Nephron progenitor cell (in vitro differentiated cells): ENCODE measurements at regions not wholly inside any gene's neighbourhood (a gene's known extent, or its start where the extent isn't known, plus 50 kb on each side); places are given as distances from the start of the nearest gene placed in this dataset.

Source experiments
- DNase-seq: peaks from one replicate; pipeline ENCODE4 v3.0.0; 2021
- H3K27ac Mint-ChIP-seq: 2 replicates; pipeline ENCODE4 v1.8.0; 2021; ENCODE audit warnings: mild to moderate bottlenecking, moderate library complexity, mixed read lengths
- H3K27me3 Mint-ChIP-seq: 2 replicates; pipeline ENCODE4 v1.8.0; 2021; ENCODE audit warnings: mild to moderate bottlenecking, low read depth, mixed read lengths; ENCODE audit not compliant: poor library complexity
- H3K36me3 Mint-ChIP-seq: 2 replicates; pipeline ENCODE4 v1.8.0; 2021; ENCODE audit warnings: low read depth, mixed read lengths
- H3K4me1 Mint-ChIP-seq: 2 replicates; pipeline ENCODE4 v1.8.0; 2021; ENCODE audit warnings: mixed read lengths
- H3K4me3 Mint-ChIP-seq: 2 replicates; pipeline ENCODE4 v1.8.0; 2021; ENCODE audit warnings: mild to moderate bottlenecking, moderate library complexity, mixed read lengths
- H3K9me3 Mint-ChIP-seq: 2 replicates; pipeline ENCODE4 v1.8.0; 2021; ENCODE audit warnings: mild to moderate bottlenecking, moderate library complexity, mixed read lengths
- CTCF ChIP-seq: fragments of 200-600 bp; sonication (generic); IDR thresholded peaks from 2 replicates; pipeline ENCODE4 v1.5.0; 2021; ENCODE audit warnings: antibody characterized with exemption

- no peaks in the 10 kb centered on the region for H3K4me1 Mint-ChIP-seq
- DNase-seq = no peak
- no peak overlapping the region for H3K27ac Mint-ChIP-seq
Observed at GRCh38 chr5:54803471-54804011, 181.9 kb downstream of the ESM1 start.

GRCh38 chr5:54799645-54800044 lies 185.7 kb downstream of the ESM1 start:
- no peak for DNase-seq
- no peak for TF ChIP-seq CTCF
- Mint-ChIP-seq H3K4me3 (no peak overlapping the region), H3K4me1 (no peaks in the 10 kb centered on the region), H3K9me3 (no peaks in the 10 kb centered on the region), H3K27me3 (no peaks in the 10 kb centered on the region), H3K36me3 (no peaks in the 10 kb centered on the region), H3K27ac (no peak overlapping the region)

More at GRCh38 chr5:54803471-54804011, 181.9 kb downstream of the ESM1 start:
- Mint-ChIP-seq H3K9me3 (peaks cover 11% of the 10 kb centered on the region), H3K4me3 (no peak overlapping the region), H3K27me3 (peaks cover 2% of the 10 kb centered on the region), H3K36me3 (no peaks in the 10 kb centered on the region)
- TF ChIP-seq CTCF = no peak

GRCh38 chr5:54795777-54796176 lies 189.6 kb downstream of the ESM1 start:
- Mint-ChIP-seq H3K9me3 (no peaks in the 10 kb centered on the region), H3K27me3 (peaks cover 4% of the 10 kb centered on the region), H3K36me3 (no peaks in the 10 kb centered on the region), H3K27ac (no peak overlapping the region), H3K4me3 (no peak overlapping the region), H3K4me1 (no peaks in the 10 kb centered on the region)
- DNase-seq = no peak
- TF ChIP-seq CTCF = no peak

- Mint-ChIP-seq H3K27ac (no peak overlapping the region), H3K4me1 (no peaks in the 10 kb centered on the region), H3K27me3 (peaks cover 4% of the 10 kb centered on the region), H3K36me3 (no peaks in the 10 kb centered on the region), H3K4me3 (no peak overlapping the region), H3K9me3 (peaks cover 4% of the 10 kb centered on the region)
- DNase-seq = no peak
- no peak for TF ChIP-seq CTCF
Observed at GRCh38 chr5:54795284-54795683, 190.1 kb downstream of the ESM1 start.

- Mint-ChIP-seq H3K4me3 (no peak overlapping the region), H3K4me1 (no peaks in the 10 kb centered on the region), H3K9me3 (peaks cover 6% of the 10 kb centered on the region), H3K27ac (no peak overlapping the region), H3K27me3 (peaks cover 4% of the 10 kb centered on the region), H3K36me3 (no peaks in the 10 kb centered on the region)
- DNase-seq = no peak
- TF ChIP-seq CTCF = no peak
Observed at GRCh38 chr5:54794135-54794975, 191.0 kb downstream of the ESM1 start.
